ENCODE measurements at regions not wholly inside any gene's neighbourhood (a gene's known extent, or its start where the extent isn't known, plus 50 kb on each side); places are given as distances from the start of the nearest gene placed in this dataset.

DNA sequence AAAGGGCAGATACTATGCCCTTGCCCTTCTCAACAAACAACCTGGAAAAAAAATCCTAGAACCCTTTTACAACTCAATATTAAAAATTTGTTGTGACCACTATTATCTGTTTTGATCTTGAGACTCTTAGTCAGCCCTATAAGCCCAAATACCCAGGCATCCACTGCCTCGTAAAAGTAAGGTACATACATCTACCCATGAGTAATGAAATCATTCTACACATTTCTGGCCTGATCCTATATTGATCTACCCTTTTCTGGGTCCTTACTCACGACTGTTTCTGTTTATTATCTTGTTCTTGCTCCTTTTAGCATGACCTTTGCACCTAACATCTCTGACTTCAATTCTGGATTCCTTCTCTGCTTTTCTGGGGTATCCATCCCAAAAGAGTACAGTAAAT lies 56.8 kb downstream of the SCG2 start:
- H3K9ac ChIP-seq (replicated peaks in 1 of 4; ENCODE audit: extremely low read depth in 1 of 4, low read depth in 3 of 4, low read length in 3 of 4) = no peak overlapping the region
- no peaks in the 10 kb centered on the region for H4K20me1 ChIP-seq (replicated peaks in 1 of 2; ENCODE audit: control insufficient read depth in 1 of 2, insufficient read depth in 2 of 2, low read length in 2 of 2)
- H3K4me1 ChIP-seq (replicated peaks in 1 of 4; ENCODE audit: control insufficient read depth in 3 of 4, insufficient read depth in 4 of 4, low read length in 3 of 4) = no peaks in the 10 kb centered on the region
- no peaks in the 10 kb centered on the region for H3K23me2 ChIP-seq (ENCODE audit: low read depth, low read length)
- H4K91ac ChIP-seq (replicated peaks; ENCODE audit: insufficient read length, low read length) = no peak overlapping the region
- no peak overlapping the region for H2BK20ac ChIP-seq (ENCODE audit: low read length)
- 93% methylated on average over 2 of the region's 2 CpGs; no CpG with 5 or more reads in 1 of the 2 experiments for WGBS, 2 experiments (ENCODE audit: extremely low coverage in 1 of 2, insufficient coverage in 1 of 2, insufficient read length in 1 of 2, insufficient replicate concordance in 2 of 2, low coverage in 1 of 2, low lambda C conversion rate in 2 of 2, missing lambda C conversion rate in 1 of 2)
- no peak overlapping the region for H4K5ac ChIP-seq (ENCODE audit: insufficient read length, low read depth, low read length)
- no peak for FAIRE-seq
- no peak overlapping the region for H2BK15ac ChIP-seq (ENCODE audit: low read length)
- no peaks in the 10 kb centered on the region for H3K79me2 ChIP-seq (ENCODE audit: control insufficient read depth in 1 of 2, insufficient read depth in 2 of 2, low read length in 2 of 2)
- no peak overlapping the region for H3K4ac ChIP-seq (replicated peaks; ENCODE audit: insufficient read length, low read depth, low read length)
- DNase-seq (ENCODE audit: low read depth in 1 of 2, low spot score in 2 of 2) = no peak
- H3K14ac ChIP-seq (ENCODE audit: insufficient read length) = no peak overlapping the region
- H3K27me3 ChIP-seq (replicated peaks in 1 of 4; ENCODE audit: control insufficient read depth in 3 of 4, extremely low read depth in 1 of 4, insufficient read depth in 3 of 4, low read length in 3 of 4) = no peaks in the 10 kb centered on the region; a peak in 1 of 7 replicates
- H3K36me3 ChIP-seq (ENCODE audit: control insufficient read depth in 2 of 4, insufficient read depth in 4 of 4, low read length in 3 of 4) = no peaks in the 10 kb centered on the region
- H2AK5ac ChIP-seq (ENCODE audit: low read depth, low read length) = no peak overlapping the region
- no peak overlapping the region for H3K4me3 ChIP-seq (ENCODE audit: extremely low read depth in 1 of 4, insufficient read depth in 2 of 4, low read depth in 3 of 4, low read length in 4 of 4)
- H3K4me2 ChIP-seq (ENCODE audit: insufficient read depth in 1 of 2, low read depth in 2 of 2, low read length in 2 of 2) = no peak overlapping the region
- no peak overlapping the region for H3K56ac ChIP-seq (replicated peaks; ENCODE audit: insufficient read length, low read depth, low read length)
- no peak overlapping the region for H3K27ac ChIP-seq (ENCODE audit: low read depth, low read length)
- H2BK12ac ChIP-seq (ENCODE audit: low read depth, low read length) = no peak overlapping the region
- H3K79me1 ChIP-seq (ENCODE audit: low read depth, low read length) = no peaks in the 10 kb centered on the region
- no peak overlapping the region for H2BK5ac ChIP-seq (ENCODE audit: low read depth, low read length)
- H2AFZ ChIP-seq (ENCODE audit: low read length) = no peak overlapping the region
- no peak overlapping the region for H3K23ac ChIP-seq (ENCODE audit: insufficient read length)
- no peaks in the 10 kb centered on the region for H3K9me3 ChIP-seq (ENCODE audit: insufficient read depth in 2 of 2, low read depth in 1 of 2, low read length in 1 of 2)
- H3K18ac ChIP-seq (ENCODE audit: extremely low read depth, low read length) = no peak overlapping the region
- ChIA-PET POLR2A (ENCODE audit: partially characterized antibody) (no interaction called here), CTCF (ENCODE audit: partially characterized antibody) (no interaction called here)
- H2BK120ac ChIP-seq (replicated peaks; ENCODE audit: low read depth, low read length) = no peak overlapping the region
- no peak overlapping the region for H4K8ac ChIP-seq (ENCODE audit: extremely low read depth, insufficient read depth, low read length)
- TF ChIP-seq, protein P1, sequence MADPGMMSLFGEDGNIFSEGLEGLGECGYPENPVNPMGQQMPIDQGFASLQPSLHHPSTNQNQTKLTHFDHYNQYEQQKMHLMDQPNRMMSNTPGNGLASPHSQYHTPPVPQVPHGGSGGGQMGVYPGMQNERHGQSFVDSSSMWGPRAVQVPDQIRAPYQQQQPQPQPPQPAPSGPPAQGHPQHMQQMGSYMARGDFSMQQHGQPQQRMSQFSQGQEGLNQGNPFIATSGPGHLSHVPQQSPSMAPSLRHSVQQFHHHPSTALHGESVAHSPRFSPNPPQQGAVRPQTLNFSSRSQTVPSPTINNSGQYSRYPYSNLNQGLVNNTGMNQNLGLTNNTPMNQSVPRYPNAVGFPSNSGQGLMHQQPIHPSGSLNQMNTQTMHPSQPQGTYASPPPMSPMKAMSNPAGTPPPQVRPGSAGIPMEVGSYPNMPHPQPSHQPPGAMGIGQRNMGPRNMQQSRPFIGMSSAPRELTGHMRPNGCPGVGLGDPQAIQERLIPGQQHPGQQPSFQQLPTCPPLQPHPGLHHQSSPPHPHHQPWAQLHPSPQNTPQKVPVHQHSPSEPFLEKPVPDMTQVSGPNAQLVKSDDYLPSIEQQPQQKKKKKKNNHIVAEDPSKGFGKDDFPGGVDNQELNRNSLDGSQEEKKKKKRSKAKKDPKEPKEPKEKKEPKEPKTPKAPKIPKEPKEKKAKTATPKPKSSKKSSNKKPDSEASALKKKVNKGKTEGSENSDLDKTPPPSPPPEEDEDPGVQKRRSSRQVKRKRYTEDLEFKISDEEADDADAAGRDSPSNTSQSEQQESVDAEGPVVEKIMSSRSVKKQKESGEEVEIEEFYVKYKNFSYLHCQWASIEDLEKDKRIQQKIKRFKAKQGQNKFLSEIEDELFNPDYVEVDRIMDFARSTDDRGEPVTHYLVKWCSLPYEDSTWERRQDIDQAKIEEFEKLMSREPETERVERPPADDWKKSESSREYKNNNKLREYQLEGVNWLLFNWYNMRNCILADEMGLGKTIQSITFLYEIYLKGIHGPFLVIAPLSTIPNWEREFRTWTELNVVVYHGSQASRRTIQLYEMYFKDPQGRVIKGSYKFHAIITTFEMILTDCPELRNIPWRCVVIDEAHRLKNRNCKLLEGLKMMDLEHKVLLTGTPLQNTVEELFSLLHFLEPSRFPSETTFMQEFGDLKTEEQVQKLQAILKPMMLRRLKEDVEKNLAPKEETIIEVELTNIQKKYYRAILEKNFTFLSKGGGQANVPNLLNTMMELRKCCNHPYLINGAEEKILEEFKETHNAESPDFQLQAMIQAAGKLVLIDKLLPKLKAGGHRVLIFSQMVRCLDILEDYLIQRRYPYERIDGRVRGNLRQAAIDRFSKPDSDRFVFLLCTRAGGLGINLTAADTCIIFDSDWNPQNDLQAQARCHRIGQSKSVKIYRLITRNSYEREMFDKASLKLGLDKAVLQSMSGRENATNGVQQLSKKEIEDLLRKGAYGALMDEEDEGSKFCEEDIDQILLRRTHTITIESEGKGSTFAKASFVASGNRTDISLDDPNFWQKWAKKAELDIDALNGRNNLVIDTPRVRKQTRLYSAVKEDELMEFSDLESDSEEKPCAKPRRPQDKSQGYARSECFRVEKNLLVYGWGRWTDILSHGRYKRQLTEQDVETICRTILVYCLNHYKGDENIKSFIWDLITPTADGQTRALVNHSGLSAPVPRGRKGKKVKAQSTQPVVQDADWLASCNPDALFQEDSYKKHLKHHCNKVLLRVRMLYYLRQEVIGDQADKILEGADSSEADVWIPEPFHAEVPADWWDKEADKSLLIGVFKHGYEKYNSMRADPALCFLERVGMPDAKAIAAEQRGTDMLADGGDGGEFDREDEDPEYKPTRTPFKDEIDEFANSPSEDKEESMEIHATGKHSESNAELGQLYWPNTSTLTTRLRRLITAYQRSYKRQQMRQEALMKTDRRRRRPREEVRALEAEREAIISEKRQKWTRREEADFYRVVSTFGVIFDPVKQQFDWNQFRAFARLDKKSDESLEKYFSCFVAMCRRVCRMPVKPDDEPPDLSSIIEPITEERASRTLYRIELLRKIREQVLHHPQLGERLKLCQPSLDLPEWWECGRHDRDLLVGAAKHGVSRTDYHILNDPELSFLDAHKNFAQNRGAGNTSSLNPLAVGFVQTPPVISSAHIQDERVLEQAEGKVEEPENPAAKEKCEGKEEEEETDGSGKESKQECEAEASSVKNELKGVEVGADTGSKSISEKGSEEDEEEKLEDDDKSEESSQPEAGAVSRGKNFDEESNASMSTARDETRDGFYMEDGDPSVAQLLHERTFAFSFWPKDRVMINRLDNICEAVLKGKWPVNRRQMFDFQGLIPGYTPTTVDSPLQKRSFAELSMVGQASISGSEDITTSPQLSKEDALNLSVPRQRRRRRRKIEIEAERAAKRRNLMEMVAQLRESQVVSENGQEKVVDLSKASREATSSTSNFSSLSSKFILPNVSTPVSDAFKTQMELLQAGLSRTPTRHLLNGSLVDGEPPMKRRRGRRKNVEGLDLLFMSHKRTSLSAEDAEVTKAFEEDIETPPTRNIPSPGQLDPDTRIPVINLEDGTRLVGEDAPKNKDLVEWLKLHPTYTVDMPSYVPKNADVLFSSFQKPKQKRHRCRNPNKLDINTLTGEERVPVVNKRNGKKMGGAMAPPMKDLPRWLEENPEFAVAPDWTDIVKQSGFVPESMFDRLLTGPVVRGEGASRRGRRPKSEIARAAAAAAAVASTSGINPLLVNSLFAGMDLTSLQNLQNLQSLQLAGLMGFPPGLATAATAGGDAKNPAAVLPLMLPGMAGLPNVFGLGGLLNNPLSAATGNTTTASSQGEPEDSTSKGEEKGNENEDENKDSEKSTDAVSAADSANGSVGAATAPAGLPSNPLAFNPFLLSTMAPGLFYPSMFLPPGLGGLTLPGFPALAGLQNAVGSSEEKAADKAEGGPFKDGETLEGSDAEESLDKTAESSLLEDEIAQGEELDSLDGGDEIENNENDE (IDR thresholded peaks at IDR 0.05; ENCODE audit: insufficient replicate concordance, low read length) = no peak

Data from H1 (cell line).